Gastrocnemius medialis (tissue), 4 donors: ENCODE measurements at regions not wholly inside any gene's neighbourhood (a gene's known extent, or its start where the extent isn't known, plus 50 kb on each side); places are given as distances from the start of the nearest gene placed in this dataset.
"Not testable (repeated sequence)": the region's sequence is repeated elsewhere in the genome, so short reads cannot be mapped to it uniquely, and the experiment has no call there.

ENCODE experiments used
- ATAC-seq, 2 donors: fragments of 150-250 bp; one replicate each; pipeline ENCODE4 v1.9.1; 2016
- DNase-seq, 2 donors: peaks; one replicate each; pipeline ENCODE4 v3.0.0-alpha.2; 2019
- H3K27ac ChIP-seq, 4 donors: fragments of 200-600 bp; sonication (generic); 1 replicate in 1 of 4; 2 replicates in 3 of 4; pipeline ENCODE4 v1.5.1; 2016 to 2018; ENCODE audit warnings: mild to moderate bottlenecking in 2 of 4, moderate library complexity in 1 of 4
- H3K27me3 ChIP-seq, 3 donors: fragments of 200-600 bp; sonication (generic) in 2 of 3; 1 replicate in 1 of 3; 2 replicates in 2 of 3; pipeline versions ENCODE4 v1.5.1 to v1.6.0; 2016 to 2019; ENCODE audit warnings: mild to moderate bottlenecking in 1 of 3, moderate library complexity in 1 of 3
- H3K36me3 ChIP-seq, 2 donors: fragments of 200-600 bp; sonication (generic) in 1 of 2; one replicate each; pipeline ENCODE4 v1.5.1; 2017 to 2018
- H3K4me1 ChIP-seq, 2 donors: fragments of 200-600 bp; sonication (generic) in 1 of 2; one replicate each; pipeline ENCODE4 v1.5.1; 2016 to 2017; ENCODE audit warnings: mild to moderate bottlenecking in 2 of 2
- H3K4me3 ChIP-seq, 4 donors: fragments of 200-600 bp; sonication (generic) in 3 of 4; 1 replicate in 1 of 4; 2 replicates in 3 of 4; pipeline ENCODE4 v1.5.1; 2016 to 2019; ENCODE audit warnings: mild to moderate bottlenecking in 2 of 4
- H3K9me3 ChIP-seq, 3 donors: fragments of 200-600 bp; sonication (generic) in 2 of 3; 1 replicate in 1 of 3; 2 replicates in 2 of 3; pipeline ENCODE4 v1.5.1; 2016 to 2019
- POLR2A ChIP-seq, 2 donors: fragments of 450-650 bp; IDR thresholded peaks; one replicate each; pipeline ENCODE4 v1.6.1; 2017; ENCODE audit warnings: antibody characterized with exemption in 2 of 2, mild to moderate bottlenecking in 2 of 2, moderate library complexity in 2 of 2
- in situ Hi-C, 4 donors: fragments of 200-750 bp; cut with MboI; loops; one replicate each; pipeline versions ENCODE4 v1.15.0 to v1.8.0; 2017; ENCODE audit warnings: low sequenced_read_pairs in 4 of 4
- intact Hi-C: fragments of 100-400 bp; cut with DNase I; formaldehyde crosslinking; loops from one replicate; pipeline ENCODE4 v1.15.1; 2023; ENCODE audit warnings: low total_unique reads
- TF ChIP-seq, protein P1 (sequence below), 5 experiments: fragments of 450-650 bp in 3 of 5; fragments of 200-600 bp in 2 of 5; sonication (generic) in 2 of 5; IDR thresholded peaks in 4 of 5; conservative IDR thresholded peaks in 1 of 5; 1 replicate in 4 of 5; 2 replicates in 1 of 5; pipeline ENCODE4 v1.5.1; 2016 to 2019; ENCODE audit warnings: antibody characterized with exemption in 5 of 5, mild to moderate bottlenecking in 3 of 5, moderate library complexity in 3 of 5

DNA sequence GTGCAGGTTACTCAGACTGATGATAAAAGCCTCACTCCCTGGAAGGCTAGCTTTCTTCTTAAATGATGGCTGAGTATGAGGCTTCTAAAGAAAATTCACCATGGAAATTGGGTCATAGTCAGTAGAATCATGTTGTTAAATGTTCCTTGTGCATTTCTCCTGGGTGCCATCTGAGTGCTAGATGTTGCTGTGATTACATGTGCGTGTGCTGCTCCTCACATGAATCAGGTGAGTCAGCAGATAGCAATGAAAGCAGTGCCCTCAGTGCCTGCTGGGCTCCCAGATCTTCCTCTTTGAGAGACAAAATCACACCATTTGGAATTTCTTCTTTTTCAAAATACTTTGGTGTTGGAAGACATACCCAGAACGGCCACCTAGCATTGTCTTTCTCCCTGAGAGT, 331.7 kb downstream of the XPNPEP1 start:
- Histone ChIP-seq H3K9me3 (no peaks in the 10 kb centered on the region), H3K36me3 (no peaks in the 10 kb centered on the region), H3K27me3 (no peaks in the 10 kb centered on the region), H3K4me3 (no peak overlapping the region), H3K27ac (no peak overlapping the region), H3K4me1 (no peaks in the 10 kb centered on the region)
- DNase-seq (no peak), ATAC-seq (no peak)
- TF ChIP-seq, protein P1, sequence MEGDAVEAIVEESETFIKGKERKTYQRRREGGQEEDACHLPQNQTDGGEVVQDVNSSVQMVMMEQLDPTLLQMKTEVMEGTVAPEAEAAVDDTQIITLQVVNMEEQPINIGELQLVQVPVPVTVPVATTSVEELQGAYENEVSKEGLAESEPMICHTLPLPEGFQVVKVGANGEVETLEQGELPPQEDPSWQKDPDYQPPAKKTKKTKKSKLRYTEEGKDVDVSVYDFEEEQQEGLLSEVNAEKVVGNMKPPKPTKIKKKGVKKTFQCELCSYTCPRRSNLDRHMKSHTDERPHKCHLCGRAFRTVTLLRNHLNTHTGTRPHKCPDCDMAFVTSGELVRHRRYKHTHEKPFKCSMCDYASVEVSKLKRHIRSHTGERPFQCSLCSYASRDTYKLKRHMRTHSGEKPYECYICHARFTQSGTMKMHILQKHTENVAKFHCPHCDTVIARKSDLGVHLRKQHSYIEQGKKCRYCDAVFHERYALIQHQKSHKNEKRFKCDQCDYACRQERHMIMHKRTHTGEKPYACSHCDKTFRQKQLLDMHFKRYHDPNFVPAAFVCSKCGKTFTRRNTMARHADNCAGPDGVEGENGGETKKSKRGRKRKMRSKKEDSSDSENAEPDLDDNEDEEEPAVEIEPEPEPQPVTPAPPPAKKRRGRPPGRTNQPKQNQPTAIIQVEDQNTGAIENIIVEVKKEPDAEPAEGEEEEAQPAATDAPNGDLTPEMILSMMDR (IDR thresholded peaks at IDR 0.05 in 4 of 5, conservative IDR thresholded peaks at IDR 0.05 in 1 of 5) = no peak
- in situ Hi-C loops = no loop called here
- intact Hi-C loops = no loop called here

DNA sequence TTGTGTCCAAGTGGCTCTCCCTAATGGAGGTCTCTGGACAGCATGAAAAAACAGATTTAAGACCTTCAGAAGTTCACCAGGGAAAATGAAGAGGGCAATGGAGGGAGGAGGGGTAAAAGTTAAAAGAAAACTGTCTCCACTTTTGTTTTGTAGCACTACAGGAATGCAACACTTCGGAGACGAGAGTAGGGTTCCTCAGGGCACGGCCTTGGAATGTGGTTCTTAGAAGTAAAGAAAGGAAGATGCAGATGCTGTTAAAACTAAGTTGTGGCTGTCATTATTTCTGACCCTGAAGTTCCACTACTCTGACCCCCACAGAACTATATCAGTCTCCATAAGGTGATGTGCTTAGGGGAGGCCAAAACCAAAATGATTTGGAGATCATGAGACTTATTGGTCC, 335.1 kb downstream of the XPNPEP1 start:
- Histone ChIP-seq H3K4me3 (no peak overlapping the region), H3K27me3 (no peaks in the 10 kb centered on the region), H3K27ac (no peak overlapping the region), H3K4me1 (no peaks in the 10 kb centered on the region), H3K36me3 (no peaks in the 10 kb centered on the region), H3K9me3 (no peaks in the 10 kb centered on the region)
- ATAC-seq (no peak), DNase-seq (no peak)
- intact Hi-C loops = no loop called here
- TF ChIP-seq, protein P1 (IDR thresholded peaks at IDR 0.05 in 4 of 5, conservative IDR thresholded peaks at IDR 0.05 in 1 of 5) = no peak
- no peak for TF ChIP-seq POLR2A (IDR thresholded peaks at IDR 0.05)
- in situ Hi-C loops = no loop called here

DNA sequence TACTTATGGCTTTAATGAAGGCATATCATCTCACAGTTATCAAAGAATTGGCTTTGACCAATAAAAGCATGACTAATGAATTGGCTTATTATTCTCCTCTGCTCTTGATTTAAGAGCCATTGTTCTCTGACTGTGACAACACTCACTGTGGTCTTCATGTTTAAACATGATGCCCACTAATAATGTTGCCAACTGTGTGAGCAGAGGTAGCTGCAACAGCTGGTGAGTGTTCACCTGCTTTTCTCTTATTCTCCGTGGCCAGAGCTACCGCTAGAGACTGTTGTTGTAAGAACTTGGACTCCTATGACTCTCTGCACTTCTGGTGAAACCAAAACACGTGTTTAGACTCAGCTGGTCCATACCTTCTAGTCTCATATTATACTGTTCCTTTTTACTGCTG, 335.9 kb downstream of the XPNPEP1 start:
- no peak for TF ChIP-seq POLR2A (IDR thresholded peaks at IDR 0.05)
- TF ChIP-seq, protein P1 (IDR thresholded peaks at IDR 0.05 in 4 of 5, conservative IDR thresholded peaks at IDR 0.05 in 1 of 5) = no peak
- no peak for DNase-seq
- H3K36me3 ChIP-seq = no peaks in the 10 kb centered on the region
- H3K4me1 ChIP-seq = no peaks in the 10 kb centered on the region
- no peak overlapping the region for H3K27ac ChIP-seq
- in situ Hi-C loops (no loop called here), intact Hi-C loops (no loop called here)
- H3K27me3 ChIP-seq = no peaks in the 10 kb centered on the region
- no peaks in the 10 kb centered on the region for H3K9me3 ChIP-seq
- ATAC-seq = no peak
- no peak overlapping the region for H3K4me3 ChIP-seq

DNA sequence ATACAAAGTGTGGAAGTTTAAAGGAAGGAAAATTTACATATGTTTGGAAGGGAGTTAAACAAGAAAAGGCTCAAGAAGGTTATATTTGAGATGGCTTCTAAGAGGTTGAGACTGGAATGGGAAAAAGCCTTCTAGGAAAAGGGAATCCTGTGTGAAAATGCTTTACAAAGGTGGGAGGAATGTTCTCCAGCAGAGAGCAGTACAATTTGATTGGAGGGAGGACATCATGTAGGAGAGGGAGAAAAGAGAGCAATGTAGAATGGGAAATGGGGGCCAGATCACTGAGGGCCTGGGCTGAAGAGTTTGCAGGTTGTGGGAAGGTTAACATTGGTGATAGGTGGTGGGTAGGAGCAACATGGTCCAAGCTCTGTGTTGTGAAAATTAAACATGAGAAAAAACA, 366.9 kb downstream of the XPNPEP1 start:
- no peak for ATAC-seq
- Histone ChIP-seq H3K4me1 (no peaks in the 10 kb centered on the region), H3K36me3 (no peaks in the 10 kb centered on the region), H3K27me3 (no peaks in the 10 kb centered on the region), H3K27ac (no peak overlapping the region), H3K9me3 (no peaks in the 10 kb centered on the region), H3K4me3 (no peak overlapping the region)
- intact Hi-C loops (no loop called here), in situ Hi-C loops (no loop called here)
- TF ChIP-seq, protein P1 (IDR thresholded peaks at IDR 0.05 in 4 of 5, conservative IDR thresholded peaks at IDR 0.05 in 1 of 5) = no peak
- TF ChIP-seq POLR2A (IDR thresholded peaks at IDR 0.05) = no peak
- DNase-seq = no peak

DNA sequence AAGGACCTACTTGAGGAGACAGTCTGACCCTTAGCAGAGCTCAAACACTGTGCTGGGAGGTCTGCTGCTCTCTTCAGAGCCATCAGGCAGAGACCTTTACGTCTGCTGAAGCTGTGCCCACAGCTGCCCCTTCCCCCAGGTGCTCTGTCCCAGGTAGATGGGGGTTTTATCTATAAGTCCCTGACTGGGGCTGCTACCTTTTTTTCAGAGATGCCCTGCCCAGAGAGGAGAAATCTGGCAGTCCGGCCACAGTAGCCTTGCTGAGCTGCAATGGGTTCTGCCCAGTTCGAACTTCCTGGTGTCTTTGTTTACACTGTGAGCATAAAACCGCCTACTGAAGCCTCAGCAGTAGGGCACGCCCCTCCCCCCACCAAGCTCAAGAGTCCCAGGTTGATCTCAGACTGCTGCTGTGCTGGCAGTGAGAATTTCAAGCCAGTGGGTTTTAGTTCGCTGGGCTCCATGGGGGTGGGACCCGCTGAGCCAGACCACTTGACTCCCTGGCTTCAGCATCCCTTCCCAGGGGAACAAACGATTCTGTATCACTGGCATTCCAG, 381.2 kb downstream of the XPNPEP1 start:
- H3K9me3 ChIP-seq, H3K27me3 ChIP-seq, H3K27ac ChIP-seq, H3K4me1 ChIP-seq, DNase-seq, ATAC-seq, intact Hi-C loops, H3K4me3 ChIP-seq, H3K36me3 ChIP-seq, in situ Hi-C loops: not testable (repeated sequence)
